ENCODE measurements at regions not wholly inside any gene's neighbourhood (a gene's known extent, or its start where the extent isn't known, plus 50 kb on each side); places are given as distances from the start of the nearest gene placed in this dataset.
"Not testable (repeated sequence)": the region's sequence is repeated elsewhere in the genome, so short reads cannot be mapped to it uniquely, and the experiment has no call there.

DNA sequence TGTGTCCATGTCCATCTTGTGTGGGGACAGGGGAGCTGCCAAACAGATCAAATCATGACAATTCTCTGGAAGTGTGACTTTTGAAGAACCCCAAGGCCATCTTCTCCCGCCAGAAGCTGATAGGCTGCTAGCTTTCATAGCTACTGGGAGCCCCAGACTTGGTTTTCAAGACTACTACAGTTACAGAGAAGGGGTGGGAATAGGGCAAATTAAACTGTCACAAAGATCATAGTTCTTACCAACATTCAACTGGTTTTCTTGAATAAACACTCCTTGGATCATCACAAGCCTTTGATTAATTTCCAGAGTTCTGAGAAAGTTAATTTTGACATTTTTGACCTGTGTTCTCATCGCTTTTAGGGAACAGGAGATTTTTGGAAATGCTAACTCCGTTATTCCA, 67.8 kb upstream of the FARP1 start:
- no peak for DNase-seq (ENCODE audit: low read depth)

- DNase-seq (ENCODE audit: low read depth): not testable (repeated sequence)
These were observed 66.6 kb upstream of the FARP1 start for GRCh38 chr13:98076309-98076708.

GRCh38 chr13:98080280-98080679, 62.6 kb upstream of the FARP1 start:
- no peak for DNase-seq (ENCODE audit: low read depth)

DNA sequence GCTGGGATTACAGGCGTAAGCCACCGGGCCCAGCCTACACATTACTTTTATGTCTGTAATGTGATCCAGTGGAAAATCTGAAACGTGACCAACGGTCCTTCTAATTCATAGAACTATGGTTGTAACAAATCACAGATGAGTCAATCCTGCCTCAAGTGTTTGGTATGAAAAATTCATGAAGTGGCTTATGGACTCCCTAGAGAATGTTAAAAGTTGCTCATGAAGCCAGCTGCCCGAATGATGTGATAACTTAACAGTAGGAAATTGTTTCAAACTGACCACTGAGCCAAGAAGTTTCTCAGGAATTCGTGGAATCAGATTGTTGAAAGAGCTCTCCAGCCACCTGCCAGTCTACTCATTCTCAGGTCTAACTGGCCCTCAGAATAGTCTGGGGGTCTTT, 59.4 kb upstream of the FARP1 start:
- DNase-seq (ENCODE audit: low read depth): peak; percentile 80

DNA sequence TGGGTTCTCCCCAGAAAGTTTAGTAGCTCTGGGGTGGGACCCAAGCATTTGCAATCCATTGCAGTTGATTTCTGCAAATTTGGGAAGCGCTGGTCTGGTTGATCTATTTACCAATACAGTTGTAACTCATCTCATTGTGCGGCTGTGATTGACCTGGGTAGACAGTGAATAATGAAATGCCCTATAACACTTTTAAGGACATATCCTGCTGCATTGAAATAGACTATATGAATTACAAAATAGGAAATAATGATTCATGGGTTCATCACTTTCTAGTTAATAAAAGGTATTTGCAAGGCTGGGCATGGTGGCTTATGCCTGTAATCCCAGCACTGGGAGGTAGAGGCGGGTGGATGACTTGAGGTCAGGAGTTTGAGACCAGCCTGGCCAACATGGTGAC, 59.0 kb upstream of the FARP1 start:
- no peak for DNase-seq (ENCODE audit: low read depth)

DNA sequence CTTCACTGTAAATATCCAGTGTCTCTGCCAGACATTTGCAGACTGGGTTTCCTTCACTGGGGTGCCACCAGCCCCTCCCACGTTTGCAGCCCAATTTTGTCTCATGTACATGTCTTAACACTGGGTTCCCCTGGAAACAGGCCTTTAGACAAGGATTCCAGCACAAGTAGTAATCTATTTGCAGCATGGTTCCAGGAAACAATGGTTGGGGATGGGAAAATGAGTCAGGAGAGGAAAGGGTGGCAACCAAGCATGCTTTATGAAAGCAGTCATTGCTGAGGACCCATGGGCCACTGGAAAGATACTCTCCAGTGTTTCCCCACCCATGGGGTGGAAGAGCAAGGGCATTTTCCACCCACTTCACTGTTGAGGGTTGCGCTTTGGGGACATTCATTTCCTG, 53.6 kb upstream of the FARP1 start:
- DNase-seq (ENCODE audit: low read depth): no peak

GRCh38 chr13:98092888-98093287, 50.0 kb upstream of the FARP1 start:
- no peak for DNase-seq (ENCODE audit: low read depth)
